Loucy (cell line): ENCODE measurements at regions not wholly inside any gene's neighbourhood (a gene's known extent, or its start where the extent isn't known, plus 50 kb on each side); places are given as distances from the start of the nearest gene placed in this dataset.

ENCODE experiments used
- H2AFZ ChIP-seq: fragments of 200-600 bp; sonication (generic); 2 replicates; pipeline ENCODE4 v1.6.0; 2016; ENCODE audit warnings: antibody characterized with exemption, mild to moderate bottlenecking, low read length, moderate library complexity
- H3F3A ChIP-seq: fragments of 200-600 bp; 2 replicates; pipeline ENCODE4 v1.6.0; 2016; ENCODE audit warnings: antibody characterized with exemption, low read depth, mild to moderate bottlenecking
- H3K27me3 ChIP-seq: fragments of 200-600 bp; sonication (generic); 2 replicates; pipeline ENCODE4 v1.6.1; 2014; ENCODE audit warnings: low read length, mild to moderate bottlenecking; ENCODE audit not compliant: insufficient read depth, poor library complexity, severe bottlenecking
- H3K36me3 ChIP-seq: fragments of 200-600 bp; sonication (generic); 2 replicates; pipeline ENCODE4 v1.6.1; 2016; ENCODE audit warnings: low read length; ENCODE audit not compliant: insufficient read depth
- H3K4me1 ChIP-seq: fragments of 200-600 bp; sonication (generic); 2 replicates; pipeline ENCODE4 v1.5.1; 2014; ENCODE audit warnings: low read length, mild to moderate bottlenecking; ENCODE audit not compliant: insufficient read depth, poor library complexity, severe bottlenecking
- H3K4me2 ChIP-seq: fragments of 200-600 bp; sonication (generic); 2 replicates; pipeline ENCODE4 v1.6.0; 2014; ENCODE audit warnings: antibody characterized with exemption, low read length, low read depth, mild to moderate bottlenecking; ENCODE audit not compliant: poor library complexity, severe bottlenecking
- H3K4me3 ChIP-seq: fragments of 200-600 bp; sonication (generic); 2 replicates; pipeline ENCODE4 v1.5.1; 2014; ENCODE audit warnings: low read length, mild to moderate bottlenecking, mixed read lengths; ENCODE audit not compliant: poor library complexity, severe bottlenecking
- H3K79me2 ChIP-seq: fragments of 200-600 bp; sonication (generic); 2 replicates; pipeline ENCODE4 v1.6.1; 2014; ENCODE audit warnings: low read length; ENCODE audit not compliant: insufficient read depth
- H3K9ac ChIP-seq: fragments of 200-600 bp; sonication (generic); 2 replicates; pipeline ENCODE4 v1.6.0; 2014; ENCODE audit warnings: mild to moderate bottlenecking, low read depth, low read length, moderate library complexity; ENCODE audit not compliant: poor library complexity, severe bottlenecking
- H3K9me2 ChIP-seq: fragments of 200-600 bp; sonication (generic); replicated peaks from 2 replicates; pipeline ENCODE4 v1.6.1; 2016; ENCODE audit warnings: low read depth, low read length, mixed read lengths
- H3K9me3 ChIP-seq: fragments of 200-600 bp; sonication (generic); 2 replicates; pipeline ENCODE4 v1.6.1; 2014; ENCODE audit warnings: mild to moderate bottlenecking, antibody characterized with exemption, low read length, low read depth; ENCODE audit not compliant: insufficient read depth
- H4K20me1 ChIP-seq: fragments of 200-600 bp; sonication (generic); 2 replicates; pipeline ENCODE4 v1.6.0; 2014; ENCODE audit warnings: antibody characterized with exemption, low read length, mild to moderate bottlenecking; ENCODE audit not compliant: insufficient read depth, poor library complexity, severe bottlenecking
- CTCF ChIP-seq: fragments of 200-600 bp; sonication (generic); conservative IDR thresholded peaks from 2 replicates; pipeline ENCODE4 v1.5.1; 2014; ENCODE audit warnings: mild to moderate bottlenecking, antibody characterized with exemption, low read length
- EZH2phosphoT487 ChIP-seq: fragments of 200-600 bp; IDR thresholded peaks from 2 replicates; pipeline ENCODE4 v1.6.1; 2018; ENCODE audit warnings: antibody characterized with exemption, mild to moderate bottlenecking, moderate library complexity, borderline replicate concordance

- H3K9ac ChIP-seq: no peak overlapping the region
- H3K27me3 ChIP-seq: no peaks in the 10 kb centered on the region
- H3K9me2 ChIP-seq: no peaks in the 10 kb centered on the region
- no peaks in the 10 kb centered on the region for H4K20me1 ChIP-seq
- no peaks in the 10 kb centered on the region for H3K79me2 ChIP-seq
- no peaks in the 10 kb centered on the region for H3K4me1 ChIP-seq
- no peaks in the 10 kb centered on the region for H3K36me3 ChIP-seq
- no peaks in the 10 kb centered on the region for H3F3A ChIP-seq
- TF ChIP-seq EZH2phosphoT487: no peak
- no peak for TF ChIP-seq CTCF
- no peak overlapping the region for H3K4me2 ChIP-seq
- no peak overlapping the region for H2AFZ ChIP-seq
- H3K9me3 ChIP-seq: peaks cover 3% of the 10 kb centered on the region; the same call in 1 of the 2 replicates
- H3K4me3 ChIP-seq: no peak overlapping the region
Measured at GRCh38 chr11:38718049-38718448, 2120.0 kb upstream of the RAG2 start.

GRCh38 chr11:38711110-38711509 lies 2113.1 kb upstream of the RAG2 start:
- Histone ChIP-seq H3K9me2 (no peaks in the 10 kb centered on the region), H3K27me3 (no peaks in the 10 kb centered on the region), H3K9me3 (no peaks in the 10 kb centered on the region), H3K9ac (no peak overlapping the region), H4K20me1 (no peaks in the 10 kb centered on the region), H2AFZ (no peak overlapping the region), H3K4me1 (no peaks in the 10 kb centered on the region), H3K4me2 (no peak overlapping the region), H3K4me3 (no peak overlapping the region), H3K79me2 (no peaks in the 10 kb centered on the region), H3F3A (no peaks in the 10 kb centered on the region), H3K36me3 (no peaks in the 10 kb centered on the region)
- no peak for TF ChIP-seq CTCF
- no peak for TF ChIP-seq EZH2phosphoT487

DNA sequence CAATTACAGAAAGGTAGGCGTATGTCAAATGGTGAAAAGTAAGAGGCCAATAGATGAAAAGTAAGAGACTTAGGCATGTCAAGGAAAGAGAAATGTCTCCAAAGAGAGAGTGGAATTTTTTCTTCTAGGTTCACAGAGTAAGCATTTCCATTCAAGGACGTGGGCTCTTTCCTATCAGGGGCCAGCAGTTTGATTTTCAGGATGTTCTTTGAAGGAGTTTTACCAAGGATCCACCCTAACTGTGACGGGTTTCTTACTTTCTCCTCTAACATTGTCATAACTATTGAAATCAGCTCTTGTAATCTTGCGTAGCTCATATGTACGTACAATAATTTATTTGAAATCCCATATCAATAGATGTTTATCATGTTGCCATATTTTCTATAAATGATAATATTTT lies 2112.2 kb upstream of the RAG2 start:
- Histone ChIP-seq H3K4me2 (no peak overlapping the region), H3K9me3 (no peaks in the 10 kb centered on the region), H3K9me2 (no peaks in the 10 kb centered on the region), H3K9ac (no peak overlapping the region), H3K4me3 (no peak overlapping the region), H3K27me3 (no peaks in the 10 kb centered on the region), H4K20me1 (no peaks in the 10 kb centered on the region), H2AFZ (no peak overlapping the region), H3K4me1 (no peaks in the 10 kb centered on the region), H3K36me3 (no peaks in the 10 kb centered on the region), H3F3A (no peaks in the 10 kb centered on the region), H3K79me2 (no peaks in the 10 kb centered on the region)
- TF ChIP-seq EZH2phosphoT487: no peak
- no peak for TF ChIP-seq CTCF
